Breast epithelium (tissue), 4 donors: ENCODE measurements at regions not wholly inside any gene's neighbourhood (a gene's known extent, or its start where the extent isn't known, plus 50 kb on each side); places are given as distances from the start of the nearest gene placed in this dataset.

Source experiments
- DNase-seq, 2 donors: peaks; one replicate each; pipeline ENCODE4 v3.0.0-alpha.2; 2019; ENCODE audit warnings: low spot score in 2 of 2
- H3K27ac ChIP-seq, 2 donors: fragments of 200-600 bp; sonication (generic) in 1 of 2; one replicate each; pipeline ENCODE4 v1.5.1; 2016 to 2019; ENCODE audit warnings: mild to moderate bottlenecking in 1 of 2
- H3K27me3 ChIP-seq, 2 donors: fragments of 200-600 bp; sonication (generic) in 1 of 2; one replicate each; pipeline versions ENCODE4 v1.5.1 to v1.6.0; 2017 to 2019; ENCODE audit warnings: control low read depth in 1 of 2, mild to moderate bottlenecking in 1 of 2
- H3K36me3 ChIP-seq: fragments of 200-600 bp; one replicate; pipeline ENCODE4 v1.5.1; 2019
- H3K4me1 ChIP-seq, 2 donors: fragments of 200-600 bp; sonication (generic); one replicate each; pipeline ENCODE4 v1.5.1; 2016 to 2019; ENCODE audit warnings: control low read depth in 1 of 2
- H3K4me3 ChIP-seq, 3 donors: fragments of 200-600 bp; sonication (generic); 1 replicate in 2 of 3; 2 replicates in 1 of 3; pipeline ENCODE4 v1.5.1; 2016 to 2019; ENCODE audit warnings: mild to moderate bottlenecking in 3 of 3, moderate library complexity in 2 of 3
- H3K9me3 ChIP-seq, 2 donors: fragments of 200-600 bp; sonication (generic) in 1 of 2; one replicate each; pipeline ENCODE4 v1.5.1; 2016 to 2019; ENCODE audit warnings: control low read depth in 1 of 2
- CTCF ChIP-seq, 3 donors: fragments of 450-650 bp; IDR thresholded peaks; one replicate each; pipeline ENCODE4 v1.5.1; 2016 to 2017; ENCODE audit warnings: antibody characterized with exemption in 3 of 3, mild to moderate bottlenecking in 3 of 3, moderate library complexity in 3 of 3
- POLR2A ChIP-seq: fragments of 450-650 bp; IDR thresholded peaks from one replicate; pipeline ENCODE4 v1.6.1; 2016; ENCODE audit warnings: antibody characterized with exemption, mild to moderate bottlenecking, moderate library complexity
- POLR2AphosphoS5 ChIP-seq, 3 donors: sonication (generic); formaldehyde crosslinking; IDR thresholded peaks; one replicate each; pipeline ENCODE4 v1.6.1; 2017; ENCODE audit warnings: antibody characterized with exemption in 3 of 3
- intact Hi-C: fragments of 100-400 bp; cut with DNase I; formaldehyde crosslinking; loops from one replicate; pipeline ENCODE4 v1.15.1; 2023; ENCODE audit warnings: low total_unique reads

GRCh38 chr10:4212111-4212630, 427.2 kb upstream of the KLF6 start:
- Histone ChIP-seq H3K4me3 (no peak overlapping the region), H3K36me3 (no peaks in the 10 kb centered on the region), H3K27me3 (no peaks in the 10 kb centered on the region), H3K27ac (no peak overlapping the region), H3K4me1 (no peaks in the 10 kb centered on the region), H3K9me3 (no peaks in the 10 kb centered on the region)
- intact Hi-C loops, result no loop called here
- no peak for TF ChIP-seq CTCF (IDR thresholded peaks at IDR 0.05)
- TF ChIP-seq POLR2AphosphoS5 (IDR thresholded peaks at IDR 0.05), result no peak
- no peak for TF ChIP-seq POLR2A
- DNase-seq, result no peak

DNA sequence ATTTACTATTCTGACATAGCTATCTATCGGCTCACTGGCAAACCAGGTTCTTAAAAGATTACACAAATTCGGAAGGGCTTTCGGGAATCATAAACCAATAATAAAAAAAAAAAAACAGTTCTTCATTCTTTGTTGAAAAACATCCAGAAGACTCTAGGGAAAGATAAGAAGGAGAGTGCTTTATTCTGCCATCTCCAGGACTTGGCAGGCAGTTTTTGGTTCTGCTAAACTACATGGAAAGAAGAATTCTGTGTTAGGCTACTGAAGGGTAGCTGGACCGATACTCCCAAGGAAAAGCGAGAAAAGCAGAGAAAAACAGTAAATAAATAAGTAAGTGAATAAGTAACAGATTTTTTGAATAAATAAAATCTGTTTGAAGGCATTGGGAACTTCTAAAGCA, 423.5 kb upstream of the KLF6 start:
- H3K36me3 ChIP-seq, result no peaks in the 10 kb centered on the region
- no peaks in the 10 kb centered on the region for H3K27me3 ChIP-seq
- H3K9me3 ChIP-seq, result no peaks in the 10 kb centered on the region
- DNase-seq, result no peak
- intact Hi-C loops, result no loop called here
- H3K4me3 ChIP-seq, result no peak overlapping the region
- no peak overlapping the region for H3K27ac ChIP-seq
- no peak for TF ChIP-seq CTCF (IDR thresholded peaks at IDR 0.05)
- no peak for TF ChIP-seq POLR2AphosphoS5 (IDR thresholded peaks at IDR 0.05)
- TF ChIP-seq POLR2A, result no peak
- no peaks in the 10 kb centered on the region for H3K4me1 ChIP-seq

DNA sequence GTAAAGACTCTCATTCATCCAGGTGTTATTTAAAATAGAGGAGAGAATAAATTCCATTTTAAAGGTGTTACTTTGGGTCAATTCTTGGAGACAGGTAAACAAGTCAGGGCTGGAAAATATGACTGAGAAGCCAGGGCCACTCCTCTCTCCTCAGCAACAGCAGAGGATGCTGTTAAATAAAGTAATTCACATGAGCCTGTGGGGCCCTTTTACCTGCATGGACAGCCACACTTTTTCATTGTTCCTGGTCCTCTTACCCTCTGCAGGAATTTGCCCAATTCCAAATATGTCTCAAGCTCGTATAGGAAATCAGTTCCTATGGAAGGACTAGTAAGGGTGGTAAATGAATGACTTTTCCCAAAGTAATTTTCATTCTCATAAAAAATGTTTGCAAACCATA, 420.1 kb upstream of the KLF6 start:
- Histone ChIP-seq H3K27ac (peak overlapping the region in 1 of 2 donors; percentile 38), H3K4me3 (no peak overlapping the region), H3K36me3 (no peaks in the 10 kb centered on the region), H3K9me3 (no peaks in the 10 kb centered on the region), H3K4me1 (no peaks in the 10 kb centered on the region), H3K27me3 (no peaks in the 10 kb centered on the region)
- intact Hi-C loops, result no loop called here
- TF ChIP-seq CTCF (IDR thresholded peaks at IDR 0.05), result no peak
- no peak for TF ChIP-seq POLR2AphosphoS5 (IDR thresholded peaks at IDR 0.05)
- DNase-seq, result no peak

DNA sequence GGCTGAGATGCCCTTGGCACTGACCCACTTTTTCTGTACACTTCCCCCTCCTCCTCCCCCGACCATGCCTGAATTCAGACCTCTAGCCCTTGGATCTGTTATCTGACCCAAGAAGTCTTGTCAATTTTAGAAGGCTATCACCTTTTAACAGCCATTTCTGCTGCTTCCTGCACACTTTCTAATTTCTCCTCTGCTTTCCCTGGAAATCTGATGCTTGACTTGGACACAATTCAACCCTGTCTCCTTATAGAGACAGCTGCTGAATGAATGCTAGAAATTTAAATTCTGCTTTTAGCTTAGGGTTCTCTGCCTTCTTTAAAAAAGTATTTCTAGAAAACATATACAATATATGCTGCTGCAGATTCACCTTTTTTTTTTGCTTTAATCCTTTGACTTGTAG, 417.9 kb upstream of the KLF6 start:
- H3K27ac ChIP-seq, result no peak overlapping the region

More for the DNA sequence above, 417.9 kb upstream of the KLF6 start:
- no peaks in the 10 kb centered on the region for H3K4me1 ChIP-seq
- no peaks in the 10 kb centered on the region for H3K36me3 ChIP-seq
- H3K27me3 ChIP-seq, result no peaks in the 10 kb centered on the region
- TF ChIP-seq CTCF (IDR thresholded peaks at IDR 0.05) (no peak), POLR2AphosphoS5 (IDR thresholded peaks at IDR 0.05) (no peak), POLR2A (no peak)
- no peaks in the 10 kb centered on the region for H3K9me3 ChIP-seq
- H3K4me3 ChIP-seq, result no peak overlapping the region
- intact Hi-C loops, result no loop called here
- no peak for DNase-seq
